Neural cell (in vitro differentiated cells): ENCODE measurements at regions not wholly inside any gene's neighbourhood (a gene's known extent, or its start where the extent isn't known, plus 50 kb on each side); places are given as distances from the start of the nearest gene placed in this dataset.

ENCODE experiments used
- EZH2 ChIP-seq: fragments of 200-600, 300-800 bp; shearing (Covaris generic), sonication (generic); IDR thresholded peaks from 2 replicates; pipeline ENCODE4 v1.6.1; 2014; ENCODE audit warnings: antibody characterized with exemption, low read length, borderline replicate concordance, mild to moderate bottlenecking; ENCODE audit not compliant: insufficient read depth, poor library complexity, severe bottlenecking
- POLR2AphosphoS5 ChIP-seq: IDR thresholded peaks from 2 replicates; pipeline ENCODE4 v1.6.1; 2012
- TF ChIP-seq, protein P1 (sequence below): fragments of 450-650 bp; IDR thresholded peaks from 2 replicates; pipeline ENCODE4 v1.5.1; 2014; ENCODE audit warnings: antibody characterized with exemption, mild to moderate bottlenecking, moderate library complexity; ENCODE audit not compliant: poor library complexity, severe bottlenecking

DNA sequence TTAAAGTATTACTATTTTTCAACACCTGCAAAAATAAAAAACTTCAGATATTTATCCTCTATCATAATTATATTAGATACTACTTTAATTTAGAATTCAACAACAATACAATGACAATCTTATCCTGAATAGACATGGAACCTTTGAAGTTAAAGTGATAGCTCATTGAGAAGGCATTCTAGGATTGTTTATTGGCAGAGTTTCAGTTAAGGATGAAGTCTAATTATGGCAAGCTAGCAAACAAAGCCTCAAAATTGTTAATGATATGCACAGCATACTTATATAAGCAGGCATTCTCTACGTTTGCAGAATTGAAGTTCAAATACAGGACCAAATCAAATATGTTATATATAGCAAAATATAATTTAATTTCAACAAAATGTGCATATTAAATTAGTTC, 91.2 kb upstream of the ABI3BP start:
- TF ChIP-seq, protein P1, sequence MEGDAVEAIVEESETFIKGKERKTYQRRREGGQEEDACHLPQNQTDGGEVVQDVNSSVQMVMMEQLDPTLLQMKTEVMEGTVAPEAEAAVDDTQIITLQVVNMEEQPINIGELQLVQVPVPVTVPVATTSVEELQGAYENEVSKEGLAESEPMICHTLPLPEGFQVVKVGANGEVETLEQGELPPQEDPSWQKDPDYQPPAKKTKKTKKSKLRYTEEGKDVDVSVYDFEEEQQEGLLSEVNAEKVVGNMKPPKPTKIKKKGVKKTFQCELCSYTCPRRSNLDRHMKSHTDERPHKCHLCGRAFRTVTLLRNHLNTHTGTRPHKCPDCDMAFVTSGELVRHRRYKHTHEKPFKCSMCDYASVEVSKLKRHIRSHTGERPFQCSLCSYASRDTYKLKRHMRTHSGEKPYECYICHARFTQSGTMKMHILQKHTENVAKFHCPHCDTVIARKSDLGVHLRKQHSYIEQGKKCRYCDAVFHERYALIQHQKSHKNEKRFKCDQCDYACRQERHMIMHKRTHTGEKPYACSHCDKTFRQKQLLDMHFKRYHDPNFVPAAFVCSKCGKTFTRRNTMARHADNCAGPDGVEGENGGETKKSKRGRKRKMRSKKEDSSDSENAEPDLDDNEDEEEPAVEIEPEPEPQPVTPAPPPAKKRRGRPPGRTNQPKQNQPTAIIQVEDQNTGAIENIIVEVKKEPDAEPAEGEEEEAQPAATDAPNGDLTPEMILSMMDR: no peak
- TF ChIP-seq POLR2AphosphoS5 (no peak), EZH2 (no peak)
